GM20000 (cell line): ENCODE measurements at regions not wholly inside any gene's neighbourhood (a gene's known extent, or its start where the extent isn't known, plus 50 kb on each side); places are given as distances from the start of the nearest gene placed in this dataset.
"Not testable (repeated sequence)": the region's sequence is repeated elsewhere in the genome, so short reads cannot be mapped to it uniquely, and the experiment has no call there.

Source experiments
- DNase-seq: peaks from one replicate; pipeline ENCODE4 v3.0.0; 2012; ENCODE audit warnings: low spot score
- CTCF ChIP-seq: IDR thresholded peaks from 2 replicates; pipeline ENCODE4 v1.5.1; 2012; ENCODE audit warnings: mild to moderate bottlenecking, control low read depth; ENCODE audit errors: extremely low read depth, missing control alignments

GRCh38 chr2:12617853-12618252, 98.9 kb upstream of the TRIB2 start:
- no peak for DNase-seq
- no peak for TF ChIP-seq CTCF

GRCh38 chr2:12618576-12618975, 98.2 kb upstream of the TRIB2 start:
- no peak for TF ChIP-seq CTCF
- no peak for DNase-seq

GRCh38 chr2:12619975-12620374, 96.8 kb upstream of the TRIB2 start:
- TF ChIP-seq CTCF, result no peak
- no peak for DNase-seq

- TF ChIP-seq CTCF, result no peak
- no peak for DNase-seq
Measured at GRCh38 chr2:12620759-12621158, 96.0 kb upstream of the TRIB2 start.

GRCh38 chr2:12623051-12623450, 93.7 kb upstream of the TRIB2 start:
- no peak for TF ChIP-seq CTCF
- DNase-seq, result no peak

GRCh38 chr2:12624384-12624783, 92.4 kb upstream of the TRIB2 start:
- no peak for DNase-seq
- TF ChIP-seq CTCF, result no peak

GRCh38 chr2:12624905-12625598, 91.7 kb upstream of the TRIB2 start:
- DNase-seq, result no peak

GRCh38 chr2:12628541-12628940, 88.2 kb upstream of the TRIB2 start:
- not testable (repeated sequence) for DNase-seq

More at GRCh38 chr2:12624905-12625598, 91.7 kb upstream of the TRIB2 start:
- no peak for TF ChIP-seq CTCF
